ENCODE measurements at regions not wholly inside any gene's neighbourhood (a gene's known extent, or its start where the extent isn't known, plus 50 kb on each side); places are given as distances from the start of the nearest gene placed in this dataset.

DNA sequence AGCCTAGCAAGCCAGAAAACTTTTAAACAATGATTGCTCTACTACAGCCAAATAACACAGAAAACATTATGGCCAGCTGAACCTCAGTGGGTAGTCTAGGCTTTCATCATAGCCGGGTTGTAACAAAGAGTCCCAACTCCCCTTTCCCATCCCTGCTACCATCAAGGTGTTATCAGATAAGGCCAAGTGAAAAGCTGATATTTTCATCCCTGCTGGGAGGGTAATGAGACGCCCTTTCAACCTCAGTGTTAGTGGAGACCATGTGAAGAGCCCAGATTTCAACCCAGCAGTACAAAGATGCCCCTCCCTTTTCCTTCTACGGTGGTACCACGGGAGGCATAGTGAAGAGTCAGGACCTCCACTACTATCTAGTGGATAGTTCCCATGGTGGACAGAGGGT, 433.7 kb downstream of the GPM6A start:
- Histone ChIP-seq H3K9ac (ENCODE audit: low read depth, low read length) (no peak overlapping the region), H3K4me2 (ENCODE audit: low read length) (no peak overlapping the region), H3K4me1 (ENCODE audit: control insufficient read depth, insufficient read depth, low read length) (peaks cover 1% of the 10 kb centered on the region), H3K9me3 (replicated peaks; ENCODE audit: low read length) (no peaks in the 10 kb centered on the region), H3K27me3 (ENCODE audit: control insufficient read depth, insufficient read depth, low read length) (no peaks in the 10 kb centered on the region), H3K36me3 (ENCODE audit: insufficient read depth, low read length) (no peaks in the 10 kb centered on the region), H3K4me3 (ENCODE audit: low read length) (no peak overlapping the region)

DNA sequence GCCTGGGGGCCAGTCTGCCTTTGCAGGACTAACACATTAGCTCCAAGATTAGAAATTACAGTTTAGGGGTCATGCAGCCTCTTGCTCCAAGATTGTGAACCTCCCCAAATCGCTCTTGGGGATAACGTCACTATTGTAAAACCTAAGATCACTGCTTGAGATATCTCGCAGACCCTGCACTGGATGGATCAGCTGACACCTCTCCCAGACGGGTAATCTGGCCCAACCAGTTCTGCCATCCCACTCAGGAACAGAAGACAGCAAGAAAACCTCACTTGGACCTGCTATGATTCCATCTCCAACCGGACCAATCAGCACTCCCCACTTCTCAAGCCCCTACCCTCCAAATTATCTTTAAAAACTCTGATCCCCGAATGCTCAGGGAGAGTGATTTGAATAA, 431.2 kb downstream of the GPM6A start:
- no peaks in the 10 kb centered on the region for H3K27me3 ChIP-seq (ENCODE audit: control insufficient read depth, insufficient read depth, low read length)
- no peaks in the 10 kb centered on the region for H3K36me3 ChIP-seq (ENCODE audit: insufficient read depth, low read length)
- H3K4me1 ChIP-seq (ENCODE audit: control insufficient read depth, insufficient read depth, low read length) = no peaks in the 10 kb centered on the region
- no peak overlapping the region for H3K4me2 ChIP-seq (ENCODE audit: low read length)
- no peak overlapping the region for H3K4me3 ChIP-seq (ENCODE audit: low read length)
- no peaks in the 10 kb centered on the region for H3K9me3 ChIP-seq (replicated peaks; ENCODE audit: low read length)
- no peak overlapping the region for H3K9ac ChIP-seq (ENCODE audit: low read depth, low read length)

DNA sequence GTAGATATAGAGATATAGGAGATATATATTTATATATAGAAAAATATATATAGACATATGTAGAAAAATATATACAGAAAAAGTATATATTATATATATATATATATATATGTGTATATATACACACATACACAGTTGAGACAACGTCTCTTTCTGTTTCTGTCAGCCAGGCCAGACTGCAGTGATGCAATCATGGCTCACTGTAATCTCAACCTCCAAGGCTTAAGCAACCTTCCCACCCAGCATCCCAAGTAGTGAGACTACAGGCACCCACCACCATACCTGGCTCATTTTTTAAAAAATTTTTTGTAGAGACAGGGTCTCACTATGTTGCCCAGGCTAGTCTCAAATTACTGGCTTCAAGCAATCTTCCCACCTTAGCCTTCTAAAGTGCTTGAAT, 426.3 kb downstream of the GPM6A start:
- Histone ChIP-seq H3K36me3 (ENCODE audit: insufficient read depth, low read length) (no peaks in the 10 kb centered on the region), H3K4me2 (ENCODE audit: low read length) (no peak overlapping the region), H3K27me3 (ENCODE audit: control insufficient read depth, insufficient read depth, low read length) (no peaks in the 10 kb centered on the region), H3K4me3 (ENCODE audit: low read length) (no peak overlapping the region), H3K9ac (ENCODE audit: low read depth, low read length) (no peak overlapping the region), H3K9me3 (replicated peaks; ENCODE audit: low read length) (no peaks in the 10 kb centered on the region), H3K4me1 (ENCODE audit: control insufficient read depth, insufficient read depth, low read length) (no peaks in the 10 kb centered on the region)

DNA sequence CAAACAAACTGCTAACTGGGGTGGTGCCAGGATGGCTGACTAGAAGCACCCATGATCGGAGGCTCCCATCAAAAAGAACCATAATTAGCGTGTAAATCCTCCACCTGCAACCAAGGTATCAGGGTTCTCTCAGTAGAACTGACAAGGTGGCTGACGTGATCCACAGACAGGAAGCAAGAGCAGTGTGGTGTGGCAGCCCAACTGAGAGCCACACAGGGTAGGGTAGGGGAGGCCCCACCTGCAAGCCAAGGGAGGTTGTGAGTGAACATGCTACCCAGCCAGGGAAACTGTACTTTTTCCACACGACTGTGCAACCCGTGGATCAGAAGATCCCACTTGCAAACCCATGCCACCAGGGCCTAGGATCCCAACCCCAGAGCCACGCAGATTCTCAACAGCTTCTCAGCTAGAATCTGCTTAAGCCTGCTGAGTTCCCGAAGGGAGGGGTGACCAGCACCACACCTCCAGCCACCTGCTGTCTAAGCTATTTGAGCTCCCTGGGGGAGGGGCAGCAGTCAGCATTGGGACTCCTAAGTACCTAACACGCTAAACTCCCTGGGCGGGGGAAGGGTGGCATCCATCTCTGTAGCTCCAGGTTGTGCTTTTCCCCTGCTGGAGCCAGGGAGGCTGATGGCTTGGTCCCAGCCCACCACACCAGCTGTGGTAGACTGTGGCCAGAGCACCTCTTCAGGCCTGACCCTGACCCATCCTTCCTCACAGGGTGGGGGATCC, 425.1 kb downstream of the GPM6A start:
- H3K4me3 ChIP-seq (ENCODE audit: low read length) = no peak overlapping the region
- H3K27me3 ChIP-seq (ENCODE audit: control insufficient read depth, insufficient read depth, low read length) = no peaks in the 10 kb centered on the region
- no peaks in the 10 kb centered on the region for H3K36me3 ChIP-seq (ENCODE audit: insufficient read depth, low read length)
- H3K4me2 ChIP-seq (ENCODE audit: low read length) = no peak overlapping the region
- no peak overlapping the region for H3K9ac ChIP-seq (ENCODE audit: low read depth, low read length)
- no peaks in the 10 kb centered on the region for H3K4me1 ChIP-seq (ENCODE audit: control insufficient read depth, insufficient read depth, low read length)
- H3K9me3 ChIP-seq (replicated peaks; ENCODE audit: low read length) = no peaks in the 10 kb centered on the region

DNA sequence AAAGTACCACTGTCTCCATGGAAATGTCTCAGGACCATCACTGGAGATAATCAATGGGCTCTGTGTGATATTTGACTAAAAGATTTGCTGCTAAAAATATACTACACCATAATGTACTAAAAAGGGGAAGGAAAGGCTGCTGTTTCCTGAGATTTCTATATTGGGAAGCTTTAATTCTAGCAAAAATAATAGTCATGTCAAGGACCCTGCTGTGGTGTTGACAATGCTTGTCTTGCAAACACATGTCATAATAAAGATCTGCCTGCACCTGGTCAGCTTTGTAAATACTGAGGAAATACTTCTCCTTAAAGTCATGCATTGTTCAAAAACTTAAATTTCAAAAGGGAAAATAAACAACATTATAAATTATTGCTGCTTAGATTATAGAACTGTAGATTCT, 417.9 kb downstream of the GPM6A start:
- no peaks in the 10 kb centered on the region for H3K4me1 ChIP-seq (ENCODE audit: control insufficient read depth, insufficient read depth, low read length)
- H3K4me3 ChIP-seq (ENCODE audit: low read length) = no peak overlapping the region
- H3K4me2 ChIP-seq (ENCODE audit: low read length) = no peak overlapping the region
- H3K27me3 ChIP-seq (ENCODE audit: control insufficient read depth, insufficient read depth, low read length) = no peaks in the 10 kb centered on the region
- no peaks in the 10 kb centered on the region for H3K9me3 ChIP-seq (replicated peaks; ENCODE audit: low read length)
- no peaks in the 10 kb centered on the region for H3K36me3 ChIP-seq (ENCODE audit: insufficient read depth, low read length)
- no peak overlapping the region for H3K9ac ChIP-seq (ENCODE audit: low read depth, low read length)

DNA sequence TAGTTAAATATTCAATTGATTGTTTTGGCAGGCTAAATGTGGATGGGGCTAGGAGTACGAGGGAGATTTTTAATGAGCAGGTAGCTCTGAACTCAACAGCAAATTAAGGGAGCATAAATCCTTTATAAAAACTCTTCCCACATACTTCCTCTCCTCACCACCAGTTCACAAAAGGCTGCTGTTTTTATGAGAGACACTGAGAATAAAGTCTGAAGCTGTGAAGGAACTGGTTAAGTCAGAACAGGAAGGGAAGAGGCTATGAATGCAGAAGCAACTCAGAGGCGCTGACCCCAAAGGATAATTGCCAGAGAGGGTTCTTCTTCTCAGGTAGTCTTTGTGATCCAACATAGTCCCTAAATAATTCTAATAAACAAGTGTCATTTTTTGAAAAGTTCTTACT, 406.1 kb downstream of the GPM6A start:
- Histone ChIP-seq H3K4me3 (ENCODE audit: low read length) (no peak overlapping the region), H3K9me3 (replicated peaks; ENCODE audit: low read length) (no peaks in the 10 kb centered on the region), H3K36me3 (ENCODE audit: insufficient read depth, low read length) (no peaks in the 10 kb centered on the region), H3K9ac (ENCODE audit: low read depth, low read length) (no peak overlapping the region), H3K27me3 (ENCODE audit: control insufficient read depth, insufficient read depth, low read length) (no peaks in the 10 kb centered on the region), H3K4me2 (ENCODE audit: low read length) (no peak overlapping the region), H3K4me1 (ENCODE audit: control insufficient read depth, insufficient read depth, low read length) (peaks cover 6% of the 10 kb centered on the region)

DNA sequence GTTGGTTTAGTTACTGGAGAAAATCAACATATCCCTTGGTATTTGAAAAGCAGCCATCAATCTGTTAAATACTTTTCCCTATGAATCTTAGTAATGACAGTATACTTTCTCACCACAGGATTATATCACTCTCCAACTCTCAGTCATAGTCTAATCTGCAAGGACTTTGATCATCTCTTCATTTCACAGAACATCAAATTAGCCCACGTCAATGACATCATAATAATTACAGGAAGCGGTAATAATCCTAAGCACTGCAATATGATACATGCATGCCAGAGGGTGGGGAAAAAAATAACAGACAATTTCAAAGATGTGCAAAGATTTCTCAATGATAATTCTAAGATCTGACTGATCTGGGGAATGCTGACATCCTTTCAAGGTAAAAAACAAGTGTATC, 404.1 kb downstream of the GPM6A start:
- H3K4me2 ChIP-seq (ENCODE audit: low read length) = no peak overlapping the region
- H3K36me3 ChIP-seq (ENCODE audit: insufficient read depth, low read length) = no peaks in the 10 kb centered on the region
- no peak overlapping the region for H3K9ac ChIP-seq (ENCODE audit: low read depth, low read length)
- H3K27me3 ChIP-seq (ENCODE audit: control insufficient read depth, insufficient read depth, low read length) = no peaks in the 10 kb centered on the region
- H3K4me3 ChIP-seq (ENCODE audit: low read length) = no peak overlapping the region
- no peaks in the 10 kb centered on the region for H3K9me3 ChIP-seq (replicated peaks; ENCODE audit: low read length)
- H3K4me1 ChIP-seq (ENCODE audit: control insufficient read depth, insufficient read depth, low read length) = peaks cover 21% of the 10 kb centered on the region

DNA sequence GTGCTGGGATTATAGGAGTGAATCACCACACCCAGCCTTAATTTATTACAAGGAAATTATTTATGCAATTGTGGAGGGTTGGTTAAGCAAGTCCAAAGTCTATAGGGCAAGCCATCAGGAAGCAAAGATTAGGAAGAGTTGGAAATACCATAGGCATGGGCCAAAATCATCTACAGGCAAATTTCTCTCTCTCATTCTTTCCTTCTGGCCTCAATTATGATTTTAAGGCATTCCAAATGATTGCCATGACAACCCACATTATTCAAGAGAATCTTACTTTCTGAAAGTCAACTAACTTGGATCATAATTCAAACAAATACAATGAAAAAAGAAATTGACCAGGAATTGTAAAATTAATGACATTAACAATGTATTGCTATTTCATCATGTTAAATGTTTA, 400.8 kb downstream of the GPM6A start:
- no peak overlapping the region for H3K4me2 ChIP-seq (ENCODE audit: low read length)
- H3K4me1 ChIP-seq (ENCODE audit: control insufficient read depth, insufficient read depth, low read length) = peaks cover 29% of the 10 kb centered on the region
- no peaks in the 10 kb centered on the region for H3K36me3 ChIP-seq (ENCODE audit: insufficient read depth, low read length)
- H3K9me3 ChIP-seq (replicated peaks; ENCODE audit: low read length) = no peaks in the 10 kb centered on the region
- no peaks in the 10 kb centered on the region for H3K27me3 ChIP-seq (ENCODE audit: control insufficient read depth, insufficient read depth, low read length)
- no peak overlapping the region for H3K9ac ChIP-seq (ENCODE audit: low read depth, low read length)
- H3K4me3 ChIP-seq (ENCODE audit: low read length) = no peak overlapping the region

DNA sequence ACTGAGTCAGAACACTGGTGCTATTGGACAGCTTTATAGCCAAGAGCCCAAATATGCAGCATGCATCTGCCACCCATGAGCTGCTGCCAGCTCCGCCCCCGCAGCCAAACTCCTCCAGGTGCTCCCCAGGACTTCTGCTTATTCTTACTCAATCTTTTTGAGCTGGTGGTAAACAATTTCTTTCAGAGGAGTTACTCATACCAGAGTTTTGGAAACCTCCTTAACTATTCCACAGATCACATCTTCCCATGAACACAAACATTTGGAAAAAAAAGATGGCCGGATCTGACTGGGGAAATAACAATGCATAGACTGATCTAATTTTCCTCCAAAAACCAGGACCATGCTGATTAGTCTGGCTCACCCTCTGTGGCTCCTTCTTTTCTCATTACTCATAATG, 399.9 kb downstream of the GPM6A start:
- no peaks in the 10 kb centered on the region for H3K36me3 ChIP-seq (ENCODE audit: insufficient read depth, low read length)
- H3K27me3 ChIP-seq (ENCODE audit: control insufficient read depth, insufficient read depth, low read length) = no peaks in the 10 kb centered on the region
- H3K9me3 ChIP-seq (replicated peaks; ENCODE audit: low read length) = no peaks in the 10 kb centered on the region
- peak overlapping the region; percentile 66 for H3K9ac ChIP-seq (ENCODE audit: low read depth, low read length)
- H3K4me2 ChIP-seq (ENCODE audit: low read length) = peak overlapping the region; percentile 16
- H3K4me1 ChIP-seq (ENCODE audit: control insufficient read depth, insufficient read depth, low read length) = peaks cover 29% of the 10 kb centered on the region
- H3K4me3 ChIP-seq (ENCODE audit: low read length) = no peak overlapping the region

DNA sequence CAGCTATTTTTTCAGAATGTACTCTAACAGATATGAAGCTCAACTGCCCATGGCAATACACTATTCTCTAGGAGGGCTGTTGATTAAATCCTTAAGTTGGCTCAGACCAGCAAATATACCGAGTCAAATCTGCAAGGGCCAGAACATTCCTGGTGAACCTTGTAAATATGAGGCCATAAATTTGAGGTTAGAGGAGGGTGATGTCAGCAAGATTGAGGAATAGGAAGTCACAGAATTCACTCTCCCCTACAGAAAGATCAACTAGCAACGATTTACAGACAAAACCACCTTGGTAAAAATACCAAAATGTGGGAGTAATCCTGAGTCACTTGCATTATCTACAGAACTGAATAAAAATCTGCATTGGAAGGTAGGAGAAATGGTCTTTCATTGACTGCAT, 399.3 kb downstream of the GPM6A start:
- no peak overlapping the region for H3K4me3 ChIP-seq (ENCODE audit: low read length)
- peak overlapping the region; percentile 16 for H3K4me2 ChIP-seq (ENCODE audit: low read length)
- peak overlapping the region; percentile 66 for H3K9ac ChIP-seq (ENCODE audit: low read depth, low read length)
- no peaks in the 10 kb centered on the region for H3K36me3 ChIP-seq (ENCODE audit: insufficient read depth, low read length)
- H3K9me3 ChIP-seq (replicated peaks; ENCODE audit: low read length) = no peaks in the 10 kb centered on the region
- H3K27me3 ChIP-seq (ENCODE audit: control insufficient read depth, insufficient read depth, low read length) = no peaks in the 10 kb centered on the region
- H3K4me1 ChIP-seq (ENCODE audit: control insufficient read depth, insufficient read depth, low read length) = peaks cover 28% of the 10 kb centered on the region

DNA sequence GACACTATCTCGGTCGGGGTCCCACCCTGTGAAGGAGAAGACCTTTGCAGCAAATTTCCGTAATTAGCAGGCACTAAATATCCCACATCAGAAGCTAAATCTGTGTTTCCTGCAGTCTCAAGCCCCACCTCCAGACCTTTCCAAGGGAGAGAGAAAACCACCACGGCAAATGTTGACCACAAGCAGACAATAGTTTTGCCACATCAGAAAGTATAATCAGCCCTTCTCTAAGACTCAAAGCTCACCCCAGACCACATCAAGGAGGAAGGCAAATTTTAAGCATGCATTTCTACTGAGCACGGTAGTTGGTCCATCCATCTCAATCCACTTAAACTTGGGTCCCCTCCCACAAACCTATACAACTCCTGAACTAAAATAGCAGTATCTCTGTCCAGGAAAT, 398.5 kb downstream of the GPM6A start:
- Histone ChIP-seq H3K9me3 (replicated peaks; ENCODE audit: low read length) (no peaks in the 10 kb centered on the region), H3K4me3 (ENCODE audit: low read length) (no peak overlapping the region), H3K9ac (ENCODE audit: low read depth, low read length) (peak overlapping the region; percentile 66), H3K36me3 (ENCODE audit: insufficient read depth, low read length) (no peaks in the 10 kb centered on the region), H3K4me2 (ENCODE audit: low read length) (no peak overlapping the region), H3K4me1 (ENCODE audit: control insufficient read depth, insufficient read depth, low read length) (peaks cover 29% of the 10 kb centered on the region), H3K27me3 (ENCODE audit: control insufficient read depth, insufficient read depth, low read length) (no peaks in the 10 kb centered on the region)

DNA sequence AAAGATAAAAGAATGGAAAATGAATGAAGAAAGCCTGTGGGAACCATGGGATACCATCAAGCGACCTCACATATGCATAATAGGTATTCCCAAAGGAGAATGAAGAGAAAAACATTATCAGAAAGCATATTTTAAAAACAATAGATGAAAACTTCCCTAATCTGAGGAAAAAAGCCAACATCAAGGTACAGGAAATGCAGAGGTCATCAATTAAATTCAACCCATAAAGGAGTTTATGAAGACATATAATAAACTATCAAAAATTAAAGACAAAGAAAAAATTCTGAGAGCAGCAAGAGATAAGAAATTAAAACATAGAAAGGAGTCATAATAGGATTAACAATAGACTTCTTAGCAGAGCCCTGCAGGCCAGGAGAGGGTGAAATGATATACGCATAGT, 397.5 kb downstream of the GPM6A start:
- Histone ChIP-seq H3K4me1 (ENCODE audit: control insufficient read depth, insufficient read depth, low read length) (peaks cover 37% of the 10 kb centered on the region), H3K9ac (ENCODE audit: low read depth, low read length) (no peak overlapping the region), H3K9me3 (replicated peaks; ENCODE audit: low read length) (no peaks in the 10 kb centered on the region), H3K27me3 (ENCODE audit: control insufficient read depth, insufficient read depth, low read length) (no peaks in the 10 kb centered on the region), H3K4me3 (ENCODE audit: low read length) (no peak overlapping the region), H3K4me2 (ENCODE audit: low read length) (no peak overlapping the region), H3K36me3 (ENCODE audit: insufficient read depth, low read length) (no peaks in the 10 kb centered on the region)

All from skeletal muscle satellite cell (primary cell).